ENCODE measurements at regions not wholly inside any gene's neighbourhood (a gene's known extent, or its start where the extent isn't known, plus 50 kb on each side); places are given as distances from the start of the nearest gene placed in this dataset.
"Not testable (repeated sequence)": the region's sequence is repeated elsewhere in the genome, so short reads cannot be mapped to it uniquely, and the experiment has no call there.

DNA sequence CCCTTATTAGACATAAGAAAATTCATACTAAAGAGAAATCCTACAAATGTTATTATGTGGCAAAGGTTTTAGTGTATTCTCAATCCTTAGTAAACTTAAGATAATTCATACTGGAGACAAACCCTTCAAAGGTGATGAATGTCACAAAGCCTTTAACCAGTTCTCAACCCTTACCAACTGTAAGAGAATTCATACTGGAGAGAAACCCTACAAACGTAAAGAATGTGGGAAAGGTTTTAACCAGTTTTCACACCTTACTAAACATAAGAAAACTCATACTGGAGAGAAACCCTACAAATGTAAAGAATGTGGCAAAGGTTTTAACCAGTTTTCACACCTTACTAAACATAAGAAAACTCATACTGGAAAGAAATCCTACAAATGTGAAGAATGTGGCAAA lies 93.2 kb downstream of the ZNF680 start:
- no peak for DNase-seq

DNA sequence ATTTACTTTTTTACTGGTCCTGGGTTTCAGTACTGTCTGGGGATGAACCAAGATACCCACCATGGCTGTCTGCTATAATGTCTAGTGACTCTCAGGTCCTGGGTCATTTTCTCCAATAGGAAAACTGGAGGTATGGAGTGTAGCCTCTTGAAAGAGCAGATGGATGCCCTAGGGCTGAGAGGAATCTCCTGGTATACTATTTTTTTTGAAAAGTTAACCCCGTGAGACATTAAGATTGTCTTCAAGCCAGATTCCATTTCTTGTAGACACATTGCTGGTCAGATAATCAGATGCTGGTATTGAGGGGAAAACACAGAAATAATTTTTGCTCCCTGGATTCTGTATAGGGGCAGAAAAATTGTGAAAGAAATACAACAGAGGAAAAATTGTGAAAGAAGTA lies 97.3 kb downstream of the ZNF680 start:
- no peak for DNase-seq

DNA sequence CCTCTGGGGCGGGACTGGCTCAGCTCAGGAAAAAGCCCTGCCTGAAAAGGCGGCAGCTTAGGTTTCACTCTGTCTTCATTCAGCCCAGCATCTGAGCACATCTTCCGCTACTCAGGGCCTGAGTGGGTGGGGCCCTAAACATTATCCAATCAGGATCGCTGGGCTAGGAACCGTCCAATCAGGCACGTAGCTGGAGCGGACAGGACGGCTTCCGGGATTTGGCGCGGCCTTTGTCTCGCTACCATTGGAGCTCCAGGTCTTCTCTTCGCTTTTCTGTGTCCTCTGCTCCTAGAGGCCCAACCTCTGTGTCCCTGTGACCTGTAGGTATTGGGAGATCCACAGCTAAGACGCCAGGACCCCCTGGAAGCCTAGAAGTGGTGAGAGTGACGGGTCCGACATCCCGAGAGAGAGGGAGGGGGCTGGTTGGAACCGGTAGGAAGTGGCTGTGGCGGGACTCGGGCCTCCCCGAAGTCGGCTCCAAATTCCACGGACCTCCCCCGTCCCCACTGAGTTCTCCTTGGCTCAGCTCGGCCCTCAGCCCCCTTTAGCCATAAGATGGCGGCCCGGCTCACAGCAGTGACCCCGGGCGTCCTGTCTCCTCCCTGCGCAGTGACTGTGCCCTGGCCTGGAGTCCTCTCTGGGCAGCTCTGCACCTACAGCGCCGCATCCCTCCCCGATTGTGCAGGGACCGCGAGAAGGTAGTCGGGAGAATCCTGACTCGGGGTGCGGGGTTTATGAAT lies 99.1 kb downstream of the ZNF680 start:
- peak; percentile 5 for DNase-seq

DNA sequence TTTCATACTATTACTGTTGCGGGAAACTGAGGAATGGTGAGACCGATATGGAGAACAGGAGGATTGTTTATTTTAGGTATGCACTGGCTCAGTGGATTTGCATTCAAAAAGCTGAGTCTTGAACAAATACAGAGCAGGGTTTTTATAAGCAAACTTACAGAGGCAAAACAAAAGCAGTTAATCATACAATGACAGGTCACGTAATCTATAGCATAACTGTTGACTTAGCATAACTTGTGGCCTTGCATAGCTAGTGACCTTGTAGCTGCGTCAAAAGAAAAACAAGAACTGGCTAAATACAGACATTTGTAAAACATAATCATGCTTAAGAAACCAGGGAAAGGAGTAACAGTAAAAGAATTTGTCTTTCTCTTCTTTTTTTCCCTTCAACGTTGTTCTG lies 103.0 kb downstream of the ZNF680 start:
- not testable (repeated sequence) for DNase-seq

DNA sequence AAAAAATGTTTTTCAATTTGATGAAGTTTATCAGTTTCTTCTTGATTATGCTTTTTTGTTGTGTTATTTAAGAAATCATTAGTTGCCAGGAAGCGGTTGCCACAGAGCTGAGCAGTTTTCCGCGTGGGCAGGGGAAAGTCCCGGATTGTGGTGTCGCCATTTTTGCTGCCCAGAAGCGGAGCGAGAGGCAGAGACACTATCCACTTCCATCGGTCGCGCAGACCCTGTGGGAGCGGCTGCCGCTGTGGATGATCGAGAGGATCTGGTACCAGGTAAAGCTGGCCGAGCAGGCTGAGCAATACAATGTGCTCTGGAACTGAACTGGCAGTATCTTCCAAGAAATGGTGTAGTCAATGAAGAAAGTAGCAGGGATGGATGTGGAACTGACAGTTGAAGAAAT lies 119.8 kb downstream of the ZNF736 start:
- no peak for DNase-seq

DNA sequence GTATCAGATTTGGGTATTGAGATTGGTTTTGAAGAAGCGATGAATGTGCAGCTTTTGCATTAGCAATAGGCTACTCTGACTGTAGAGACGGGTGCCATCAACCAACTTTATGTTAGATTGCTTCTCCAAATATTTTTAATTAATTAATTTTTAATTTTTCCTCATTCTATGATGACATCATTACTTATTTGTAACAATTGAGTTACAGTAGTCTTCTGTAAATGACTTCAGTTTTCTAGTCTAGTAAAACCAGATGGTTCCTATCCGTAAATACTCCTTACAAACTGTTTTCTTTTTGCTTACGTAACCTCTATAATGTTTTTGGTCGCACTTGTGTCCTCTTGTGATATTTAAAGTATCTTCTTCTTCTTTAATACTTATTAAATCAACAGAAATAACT lies 118.1 kb downstream of the ZNF736 start:
- DNase-seq, result no peak

DNA sequence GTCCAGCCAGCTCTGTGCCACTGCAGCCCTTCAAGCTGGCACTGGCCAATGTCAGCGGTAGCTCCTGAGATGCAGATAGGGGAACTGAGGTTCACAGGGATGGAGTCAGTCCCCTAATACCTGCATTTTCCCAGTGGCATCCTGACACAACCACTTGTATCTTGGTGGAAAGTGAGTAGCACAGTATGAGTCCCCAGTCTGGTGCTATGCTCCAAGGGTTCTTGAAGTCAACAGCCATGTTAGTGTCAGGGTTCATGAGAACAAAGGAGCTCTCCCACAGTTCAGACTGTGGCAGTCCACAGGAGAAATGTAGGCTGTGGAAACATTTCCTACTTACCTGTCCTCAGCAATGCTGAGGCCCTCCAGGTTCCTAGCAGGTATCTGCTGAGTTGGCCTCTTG lies 115.5 kb downstream of the ZNF736 start:
- no peak for DNase-seq

DNA sequence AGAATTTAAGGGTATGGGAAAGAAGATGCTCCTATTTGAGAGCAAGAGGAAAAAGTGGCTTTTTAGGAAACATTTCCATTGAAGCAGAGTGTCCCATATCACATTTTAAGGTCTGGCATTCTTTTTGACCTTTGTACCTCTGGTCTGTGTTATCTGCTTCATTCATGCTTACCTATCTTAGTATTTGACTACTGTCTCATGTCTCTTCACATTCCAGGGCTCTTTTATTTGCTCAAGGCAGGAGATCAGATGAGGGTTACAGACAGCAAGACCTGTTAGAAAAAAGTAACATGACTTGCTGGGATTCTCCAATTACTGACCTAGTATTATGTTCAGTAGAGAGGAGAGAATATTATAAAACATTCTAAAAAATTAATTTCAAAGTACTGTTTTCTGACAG lies 111.7 kb downstream of the ZNF736 start:
- not testable (repeated sequence) for DNase-seq

DNA sequence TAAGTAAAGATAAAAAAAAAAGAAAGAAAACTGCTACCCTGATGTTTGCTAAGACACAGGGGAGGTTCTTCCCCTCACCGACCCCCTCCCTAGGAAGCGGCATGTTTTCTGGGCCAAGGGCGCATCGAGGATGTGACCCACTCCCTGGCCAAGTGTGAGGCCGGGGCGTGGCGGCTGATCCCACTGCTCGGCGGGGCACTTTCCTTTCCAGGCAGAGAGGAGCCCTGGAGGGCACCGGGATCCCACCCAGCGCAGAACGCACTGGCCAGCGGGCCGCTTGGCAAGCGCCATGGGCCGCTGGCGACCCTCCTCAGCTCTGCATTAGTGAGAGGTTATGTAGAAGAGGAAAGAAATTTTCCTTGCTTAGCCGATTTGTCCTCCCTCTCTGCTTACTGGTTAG lies 93.4 kb downstream of the ZNF736 start:
- DNase-seq, result no peak

All from hematopoietic multipotent progenitor cell treated with erythropoietin and hydrocortisone succinate and interleukin-3 and kit ligand, for 6 days (in vitro differentiated cells).